ENCODE measurements at regions not wholly inside any gene's neighbourhood (a gene's known extent, or its start where the extent isn't known, plus 50 kb on each side); places are given as distances from the start of the nearest gene placed in this dataset.

DNA sequence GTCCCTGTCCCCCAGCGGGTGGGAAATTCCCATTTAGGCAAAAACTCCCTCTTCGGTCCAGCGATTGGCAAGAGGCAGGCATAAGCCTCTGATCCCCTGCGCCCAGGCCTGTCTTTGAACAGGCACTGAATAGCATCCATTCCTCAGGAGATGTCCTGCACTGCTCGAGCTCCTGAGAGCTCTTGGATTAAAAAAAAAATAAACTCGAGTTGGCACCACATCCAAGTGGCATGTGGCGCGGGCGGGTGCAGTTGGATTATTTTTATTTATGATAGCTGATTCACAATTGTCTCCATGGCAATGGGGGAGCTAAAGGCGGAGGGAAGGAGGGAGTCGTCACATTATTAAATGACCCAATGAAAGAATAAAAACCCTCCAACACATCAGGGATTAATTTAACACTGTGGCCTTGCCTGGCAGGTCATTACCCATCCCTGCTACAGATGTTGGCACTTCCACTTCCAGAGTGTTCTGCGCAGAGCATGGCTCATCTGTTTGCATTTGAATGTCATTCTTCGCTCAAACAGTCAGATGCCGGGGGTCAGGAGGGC, 207.2 kb downstream of the AACS start:
- no peak for DNase-seq

GRCh38 chr12:125276567-125276966, 211.3 kb downstream of the AACS start:
- no peak for DNase-seq

DNA sequence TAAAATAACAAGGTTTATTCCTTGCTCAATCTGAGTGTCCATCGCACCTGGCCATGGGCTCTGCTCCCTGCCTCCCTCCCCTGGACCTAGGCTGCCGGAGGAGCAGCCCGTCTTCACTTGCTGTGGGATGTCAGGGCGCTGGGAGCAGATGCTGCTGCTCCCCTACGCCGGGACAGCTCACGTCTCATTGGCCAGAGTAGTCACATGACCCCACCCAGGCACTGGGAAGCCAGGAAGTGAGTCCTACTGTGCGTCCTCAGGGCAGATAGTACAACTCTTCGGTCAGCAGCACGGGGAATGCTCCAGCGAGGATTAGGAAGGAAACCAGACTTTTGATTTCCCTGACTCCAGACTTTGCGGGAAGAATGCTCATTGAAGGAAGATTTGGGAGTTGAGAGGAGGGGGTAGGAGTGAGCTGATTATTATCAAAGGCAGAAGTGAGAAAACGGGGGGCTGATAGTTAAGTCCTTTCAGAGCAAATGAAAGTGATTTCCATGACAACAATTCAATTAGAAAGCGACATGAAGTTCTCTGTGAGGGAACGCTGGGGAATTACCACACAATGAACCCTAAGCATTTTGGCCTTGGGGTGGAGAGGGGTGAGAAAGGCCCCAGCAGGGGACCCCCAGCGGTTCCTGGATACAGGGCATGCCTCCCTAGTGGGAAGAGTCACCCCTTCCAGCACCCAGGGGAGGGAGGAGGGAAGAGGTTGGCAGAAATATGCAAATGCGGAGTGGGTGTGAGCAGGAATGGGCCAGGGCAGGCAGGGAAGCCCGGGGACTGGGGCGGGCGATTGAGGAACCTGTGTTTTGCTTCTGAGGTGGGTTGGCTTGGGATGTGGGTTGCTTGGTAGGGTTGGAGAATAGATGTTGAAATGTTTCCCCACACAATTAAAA, 215.5 kb downstream of the AACS start:
- DNase-seq = no peak

- no peak for DNase-seq
These were observed 217.7 kb downstream of the AACS start for GRCh38 chr12:125282921-125283320.

DNA sequence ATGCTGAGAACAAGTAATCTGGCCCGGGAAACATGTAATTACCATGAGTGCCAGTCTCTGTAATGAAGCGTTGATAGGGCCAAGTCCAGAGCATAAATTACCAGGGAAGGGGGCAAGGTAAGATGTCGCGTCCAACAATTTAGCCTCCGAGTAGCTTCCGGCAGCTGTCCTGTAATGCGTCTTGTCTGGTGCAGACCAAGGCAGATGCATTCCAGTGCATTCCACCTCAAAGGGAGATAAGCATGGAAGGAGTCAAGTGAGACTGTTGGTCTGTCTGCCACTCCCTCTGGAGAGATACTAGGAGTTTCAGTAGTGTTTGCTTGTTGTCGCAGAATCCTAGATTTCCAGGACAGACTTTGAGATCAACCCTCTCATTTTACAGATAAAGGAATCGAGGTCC, 218.3 kb downstream of the AACS start:
- DNase-seq = no peak

DNA sequence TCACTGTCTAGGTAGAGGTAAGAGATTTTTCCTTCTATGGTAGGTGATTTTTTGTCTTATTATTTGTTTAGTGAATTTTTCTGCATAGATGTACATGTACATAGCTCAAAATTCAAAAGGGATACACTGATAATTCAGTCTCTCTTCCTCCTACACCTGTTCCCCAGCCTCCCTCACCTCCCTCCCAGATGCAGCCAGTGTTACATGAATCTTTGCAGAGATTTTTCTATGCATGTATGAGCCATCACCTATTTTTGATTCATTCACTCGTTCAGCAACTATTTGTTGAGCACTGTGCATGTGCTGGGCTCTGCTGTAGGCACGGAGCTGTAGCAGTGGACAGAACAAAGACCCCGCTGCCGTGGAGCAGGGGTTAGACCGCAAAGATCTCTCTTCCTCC, 218.9 kb downstream of the AACS start:
- no peak for DNase-seq

DNA sequence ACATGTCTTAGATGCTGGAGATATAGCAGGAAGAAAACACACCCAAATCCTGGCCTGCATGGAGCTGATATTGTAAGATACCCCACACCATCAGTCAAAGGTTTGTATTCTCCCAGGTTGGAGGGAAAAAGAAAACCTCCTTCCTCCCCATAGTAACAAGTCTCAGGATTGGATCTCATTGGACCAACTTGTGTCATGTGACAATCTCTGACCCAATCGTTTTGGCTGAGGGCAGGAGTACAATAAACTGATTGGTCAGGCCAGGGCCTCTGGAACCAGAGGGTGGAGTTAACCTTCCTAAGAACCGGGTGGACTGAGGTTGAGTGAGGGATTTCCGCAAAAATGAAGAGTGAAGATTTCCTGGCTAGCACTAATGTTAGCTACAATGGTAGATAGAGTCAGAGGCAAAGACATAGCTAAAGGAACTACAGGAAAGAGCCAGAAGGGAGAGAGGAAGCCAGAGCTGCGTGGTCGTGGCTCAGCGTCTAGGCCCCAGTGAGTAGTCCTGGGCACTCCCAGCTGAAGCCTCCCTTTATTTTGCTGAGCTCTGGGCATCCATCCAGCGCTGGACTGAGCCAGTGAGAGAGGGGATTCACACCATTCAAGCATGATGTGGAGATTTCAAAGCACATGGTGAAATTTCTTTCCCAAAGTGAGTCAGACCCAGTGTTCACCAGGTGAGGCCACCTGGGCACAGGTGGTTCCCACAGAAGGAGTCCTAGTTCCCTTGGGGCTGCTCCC, 219.9 kb downstream of the AACS start:
- no peak for DNase-seq

DNA sequence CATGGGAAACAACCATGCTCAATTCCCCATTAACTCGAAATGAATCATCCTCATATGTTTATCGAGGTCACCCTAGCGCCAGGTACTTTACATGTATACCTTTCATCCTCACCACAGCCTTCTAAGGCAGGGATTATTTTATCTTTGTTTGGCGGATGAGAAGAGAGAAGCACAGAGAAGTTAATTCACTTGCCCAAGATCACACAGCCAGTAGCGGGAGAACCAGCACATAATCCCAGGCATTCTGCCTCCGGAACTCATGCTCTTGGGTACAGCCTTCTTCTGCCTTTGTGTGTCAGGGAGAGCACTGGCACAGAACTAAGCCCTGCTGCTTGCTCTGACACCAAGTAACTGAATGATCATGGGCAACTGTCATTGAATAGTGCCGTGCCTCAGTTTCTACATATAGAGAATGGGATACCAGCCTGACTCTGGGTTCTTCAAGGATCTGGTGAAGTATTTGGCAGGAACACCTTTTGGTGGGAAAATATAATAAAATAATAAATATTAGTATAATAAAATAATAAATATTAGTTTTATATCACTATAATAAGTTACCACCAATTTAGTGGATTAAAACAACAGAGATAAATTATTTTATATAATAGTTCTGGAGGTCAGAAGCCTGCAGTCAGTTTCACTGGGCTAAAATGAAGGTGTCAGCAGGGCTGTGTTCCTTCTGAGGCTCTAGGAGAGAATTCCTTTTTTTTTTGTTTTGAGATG, 220.9 kb downstream of the AACS start:
- DNase-seq = no peak

DNA sequence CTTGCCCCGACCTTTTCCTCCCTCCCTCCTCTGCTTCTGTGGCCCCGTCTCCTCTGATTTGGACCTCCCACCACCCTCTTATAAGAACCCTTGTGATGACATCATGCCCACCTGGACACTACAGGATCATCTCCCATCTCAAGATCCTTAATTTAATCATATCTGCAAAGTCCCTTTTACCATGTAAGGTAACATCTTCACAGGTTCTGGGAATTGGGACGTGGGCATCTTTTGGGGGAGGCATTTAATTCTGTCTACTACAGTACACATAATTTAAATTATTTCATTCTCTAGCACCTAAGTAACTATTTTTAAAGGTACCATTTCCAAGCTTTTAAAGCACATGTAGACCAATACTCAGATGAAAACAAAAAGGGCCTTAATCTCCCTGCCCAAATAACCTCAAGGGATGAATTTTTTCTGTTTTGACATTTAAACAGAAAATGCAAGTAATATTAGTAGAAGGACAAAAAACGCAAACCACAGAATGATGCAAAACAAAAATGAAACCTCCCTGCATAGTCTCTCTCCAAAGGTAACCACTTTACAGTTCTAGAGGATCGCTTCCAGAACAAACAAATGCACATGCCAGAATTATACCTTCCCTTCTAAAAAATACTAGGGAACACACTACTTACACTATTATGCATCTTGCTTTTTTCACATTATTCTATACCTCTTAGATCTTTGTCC, 222.1 kb downstream of the AACS start:
- no peak for DNase-seq

- DNase-seq = no peak
These were observed 224.0 kb downstream of the AACS start for GRCh38 chr12:125288931-125289928.

GRCh38 chr12:125289970-125290369, 224.7 kb downstream of the AACS start:
- no peak for DNase-seq

GRCh38 chr12:125292700-125293099, 227.5 kb downstream of the AACS start:
- no peak for DNase-seq

- no peak for DNase-seq
These were observed 230.3 kb downstream of the AACS start for GRCh38 chr12:125295550-125295949.

- no peak for DNase-seq
These were observed 231.5 kb downstream of the AACS start for GRCh38 chr12:125296701-125297100.

DNA sequence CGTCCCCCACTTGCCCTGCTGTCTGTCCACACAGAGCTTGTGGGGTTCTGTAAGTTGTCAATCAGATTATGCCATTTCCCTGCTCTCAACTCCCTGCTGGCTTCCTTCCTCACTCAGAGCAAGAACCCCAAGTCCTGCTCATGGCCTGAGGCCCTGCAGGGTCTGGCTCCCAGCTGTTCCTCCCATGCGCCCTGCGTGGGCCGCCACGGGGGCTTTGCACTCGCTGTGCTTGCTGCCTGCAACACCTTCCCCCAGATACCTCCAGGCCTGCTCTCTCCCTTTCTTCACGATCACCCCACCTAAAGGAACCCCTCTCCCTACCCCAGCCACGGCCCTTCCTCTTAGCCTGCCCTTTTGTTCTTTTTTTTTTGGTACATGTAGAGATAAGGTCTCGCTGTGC, 234.6 kb downstream of the AACS start:
- no peak for DNase-seq

- no peak for DNase-seq
These were observed 235.0 kb downstream of the AACS start for GRCh38 chr12:125300249-125300648.

GRCh38 chr12:125303337-125303736, 238.1 kb downstream of the AACS start:
- no peak for DNase-seq

GRCh38 chr12:125304029-125304428, 238.8 kb downstream of the AACS start:
- DNase-seq = no peak

GRCh38 chr12:125305231-125305630, 240.0 kb downstream of the AACS start:
- DNase-seq = no peak

GRCh38 chr12:125310461-125310860, 245.2 kb downstream of the AACS start:
- DNase-seq = no peak

DNA sequence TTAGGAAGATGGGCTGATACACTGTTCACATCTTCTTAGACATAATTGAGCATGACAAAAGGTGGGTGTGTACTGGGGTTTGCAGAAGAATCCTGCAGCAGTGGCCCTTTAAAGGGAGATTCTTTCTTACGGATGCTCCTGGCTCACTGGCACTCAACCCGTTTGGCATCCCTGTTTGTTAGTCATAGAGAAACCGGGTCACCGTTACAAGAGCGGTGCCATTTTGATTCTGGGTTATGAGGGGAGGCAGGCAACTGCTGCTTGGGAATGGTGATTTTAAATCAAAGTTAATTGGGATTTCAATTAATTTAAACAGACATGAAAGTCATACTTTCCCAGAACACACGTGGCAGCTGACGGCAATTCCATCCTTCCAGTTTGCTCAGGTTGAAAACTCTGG, 245.8 kb downstream of the AACS start:
- no peak for DNase-seq

All from Kasumi-1 (cell line).